Coronary artery (tissue), 2 donors: ENCODE measurements at regions not wholly inside any gene's neighbourhood (a gene's known extent, or its start where the extent isn't known, plus 50 kb on each side); places are given as distances from the start of the nearest gene placed in this dataset.
A peak's percentile ranks its signal among the peaks of the same experiment; 100 is the strongest.

Experiments
- DNase-seq: peaks from one replicate; pipeline ENCODE4 v3.0.0-alpha.2; 2017; ENCODE audit warnings: low spot score
- H3K27ac ChIP-seq, 2 donors: fragments of 200-600 bp; sonication (generic); one replicate each; pipeline ENCODE4 v1.5.1; 2016 to 2019
- H3K4me3 ChIP-seq: fragments of 200-600 bp; sonication (generic); 2 replicates; pipeline ENCODE4 v1.5.1; 2016; ENCODE audit warnings: mild to moderate bottlenecking, moderate library complexity
- CTCF ChIP-seq: fragments of 200-600 bp; sonication (generic); IDR thresholded peaks from one replicate; pipeline ENCODE4 v1.5.1; 2019; ENCODE audit warnings: antibody characterized with exemption

- DNase-seq, result peak; percentile 41
- no peak overlapping the region for H3K4me3 ChIP-seq
- no peak overlapping the region for H3K27ac ChIP-seq
- no peak for TF ChIP-seq CTCF
Measured at GRCh38 chr10:43866712-43867111, 218.0 kb upstream of the ZNF32 start.

GRCh38 chr10:43865265-43866135 lies 216.8 kb upstream of the ZNF32 start:
- H3K27ac ChIP-seq, result peak overlapping the region in 1 of 2 donors; percentile 6
- no peak overlapping the region for H3K4me3 ChIP-seq
- TF ChIP-seq CTCF, result no peak
- DNase-seq, result peak; percentile 55

- H3K27ac ChIP-seq, result peak overlapping the region; percentile 69 to 90
- no peak for DNase-seq
- H3K4me3 ChIP-seq, result no peak overlapping the region
- TF ChIP-seq CTCF, result no peak
Measured at GRCh38 chr10:43864656-43865055, 216.0 kb upstream of the ZNF32 start.

- Histone ChIP-seq H3K27ac (peak overlapping the region; percentile 69 to 90), H3K4me3 (no peak overlapping the region)
Measured at GRCh38 chr10:43863859-43864591, 215.3 kb upstream of the ZNF32 start.

GRCh38 chr10:43863270-43863669 lies 214.6 kb upstream of the ZNF32 start:
- Histone ChIP-seq H3K27ac (peak overlapping the region; percentile 50 to 90), H3K4me3 (no peak overlapping the region)
- TF ChIP-seq CTCF, result no peak
- DNase-seq, result peak; percentile 55

More at GRCh38 chr10:43863859-43864591, 215.3 kb upstream of the ZNF32 start:
- DNase-seq, result peak; percentile 75
- no peak for TF ChIP-seq CTCF

- no peak for TF ChIP-seq CTCF
- peak; percentile 49 for DNase-seq
- peak overlapping the region; percentile 50 to 90 for H3K27ac ChIP-seq
Measured at GRCh38 chr10:43862756-43863155, 214.1 kb upstream of the ZNF32 start.

More at GRCh38 chr10:43862756-43863155, 214.1 kb upstream of the ZNF32 start:
- H3K4me3 ChIP-seq, result no peak overlapping the region
